ENCODE measurements at regions not wholly inside any gene's neighbourhood (a gene's known extent, or its start where the extent isn't known, plus 50 kb on each side); places are given as distances from the start of the nearest gene placed in this dataset.
A peak's percentile ranks its signal among the peaks of the same experiment; 100 is the strongest.

DNA sequence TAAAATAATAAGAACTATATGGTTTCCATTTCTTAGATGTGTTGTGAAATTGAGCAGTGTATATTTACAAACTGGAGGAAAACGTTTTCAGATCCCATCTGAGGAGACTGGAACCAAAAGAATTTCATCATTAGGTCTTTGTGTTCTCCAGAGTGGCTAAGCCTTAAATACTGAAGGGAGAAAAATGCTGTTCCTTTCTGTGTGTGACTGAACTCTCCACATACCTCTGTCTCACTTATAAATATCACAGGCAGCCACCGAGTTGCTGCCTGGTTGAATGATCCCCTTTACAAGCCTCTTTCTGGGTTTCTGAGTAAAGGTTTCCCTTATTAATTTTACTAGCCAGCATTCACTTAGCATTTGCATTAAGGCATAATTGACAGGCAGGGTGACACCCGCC lies 913.9 kb upstream of the NR2F2 start:
- DNase-seq (ENCODE audit: low spot score in 2 of 2) = no peak
- Histone ChIP-seq H3K36me3 (no peaks in the 10 kb centered on the region), H3K27ac (no peak overlapping the region), H3K9me3 (peaks cover 0 to 7% of the 10 kb centered on the region in 2 donors), H3K4me1 (no peaks in the 10 kb centered on the region), H3K4me3 (no peak overlapping the region), H3K27me3 (no peaks in the 10 kb centered on the region)
- TF ChIP-seq POLR2AphosphoS5 (IDR thresholded peaks at IDR 0.05) = no peak
- TF ChIP-seq, protein P1, sequence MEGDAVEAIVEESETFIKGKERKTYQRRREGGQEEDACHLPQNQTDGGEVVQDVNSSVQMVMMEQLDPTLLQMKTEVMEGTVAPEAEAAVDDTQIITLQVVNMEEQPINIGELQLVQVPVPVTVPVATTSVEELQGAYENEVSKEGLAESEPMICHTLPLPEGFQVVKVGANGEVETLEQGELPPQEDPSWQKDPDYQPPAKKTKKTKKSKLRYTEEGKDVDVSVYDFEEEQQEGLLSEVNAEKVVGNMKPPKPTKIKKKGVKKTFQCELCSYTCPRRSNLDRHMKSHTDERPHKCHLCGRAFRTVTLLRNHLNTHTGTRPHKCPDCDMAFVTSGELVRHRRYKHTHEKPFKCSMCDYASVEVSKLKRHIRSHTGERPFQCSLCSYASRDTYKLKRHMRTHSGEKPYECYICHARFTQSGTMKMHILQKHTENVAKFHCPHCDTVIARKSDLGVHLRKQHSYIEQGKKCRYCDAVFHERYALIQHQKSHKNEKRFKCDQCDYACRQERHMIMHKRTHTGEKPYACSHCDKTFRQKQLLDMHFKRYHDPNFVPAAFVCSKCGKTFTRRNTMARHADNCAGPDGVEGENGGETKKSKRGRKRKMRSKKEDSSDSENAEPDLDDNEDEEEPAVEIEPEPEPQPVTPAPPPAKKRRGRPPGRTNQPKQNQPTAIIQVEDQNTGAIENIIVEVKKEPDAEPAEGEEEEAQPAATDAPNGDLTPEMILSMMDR (IDR thresholded peaks at IDR 0.05) = no peak
- TF ChIP-seq POLR2A (IDR thresholded peaks at IDR 0.05) = no peak
- intact Hi-C loops (cut with DNase I; ENCODE audit: low total_unique reads) = no loop called here

DNA sequence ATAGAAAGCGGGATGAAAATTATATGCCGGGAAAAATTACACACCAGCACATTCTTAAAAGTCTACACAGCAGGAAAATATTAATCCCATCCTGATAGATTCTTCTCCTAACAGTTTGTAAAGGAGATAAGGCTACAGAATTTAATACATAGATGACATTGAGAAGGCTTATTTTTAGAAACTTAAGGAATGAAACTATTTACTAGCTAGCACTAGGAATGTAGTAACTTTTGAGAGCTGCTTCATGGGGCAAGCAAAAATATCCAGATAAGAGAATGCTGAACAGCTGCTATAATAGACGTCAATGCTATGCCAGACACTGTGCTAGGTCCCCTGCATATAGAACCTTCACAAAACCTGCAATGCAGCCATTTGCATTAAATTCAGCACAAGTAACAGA lies 912.7 kb upstream of the NR2F2 start:
- H3K4me3 ChIP-seq = no peak overlapping the region
- TF ChIP-seq POLR2AphosphoS5 (IDR thresholded peaks at IDR 0.05) = no peak
- TF ChIP-seq, protein P1 (IDR thresholded peaks at IDR 0.05) = no peak
- no peak for TF ChIP-seq POLR2A (IDR thresholded peaks at IDR 0.05)
- no peak for DNase-seq (ENCODE audit: low spot score in 2 of 2)
- no peaks in the 10 kb centered on the region for H3K27me3 ChIP-seq
- no peaks in the 10 kb centered on the region for H3K4me1 ChIP-seq
- peak overlapping the region in 1 of 2 donors; percentile 19 for H3K27ac ChIP-seq
- no peaks in the 10 kb centered on the region for H3K36me3 ChIP-seq
- intact Hi-C loops (cut with DNase I; ENCODE audit: low total_unique reads) = no loop called here
- peaks cover 0 to 7% of the 10 kb centered on the region in 2 donors for H3K9me3 ChIP-seq

DNA sequence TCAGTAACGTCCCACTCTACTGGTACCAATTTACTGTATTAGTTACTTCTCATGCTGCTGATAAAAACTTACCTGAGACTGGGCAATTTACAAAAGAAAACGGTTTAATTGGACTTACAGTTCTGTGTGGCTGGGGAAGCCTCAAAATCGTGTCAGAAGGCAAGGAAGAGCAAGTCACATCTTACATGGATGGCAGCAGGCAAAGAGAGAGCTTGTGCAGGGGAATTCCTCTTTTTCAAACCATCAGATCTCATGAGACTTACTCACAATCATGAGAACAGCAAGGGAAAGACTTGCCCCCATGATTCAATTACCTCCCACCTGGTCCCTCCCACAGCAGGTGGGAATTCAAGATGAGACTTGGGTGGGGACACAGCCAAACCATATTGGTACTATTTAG lies 908.2 kb upstream of the NR2F2 start:
- peaks cover 0 to 10% of the 10 kb centered on the region in 2 donors for H3K9me3 ChIP-seq
- no peak for DNase-seq (ENCODE audit: low spot score in 2 of 2)
- H3K4me1 ChIP-seq = no peaks in the 10 kb centered on the region
- H3K27ac ChIP-seq = no peak overlapping the region
- no peaks in the 10 kb centered on the region for H3K27me3 ChIP-seq
- intact Hi-C loops (cut with DNase I; ENCODE audit: low total_unique reads) = no loop called here
- no peak overlapping the region for H3K4me3 ChIP-seq
- no peaks in the 10 kb centered on the region for H3K36me3 ChIP-seq
- TF ChIP-seq POLR2A (IDR thresholded peaks at IDR 0.05) (no peak), POLR2AphosphoS5 (IDR thresholded peaks at IDR 0.05) (no peak)
- TF ChIP-seq, protein P1 (IDR thresholded peaks at IDR 0.05) = no peak

DNA sequence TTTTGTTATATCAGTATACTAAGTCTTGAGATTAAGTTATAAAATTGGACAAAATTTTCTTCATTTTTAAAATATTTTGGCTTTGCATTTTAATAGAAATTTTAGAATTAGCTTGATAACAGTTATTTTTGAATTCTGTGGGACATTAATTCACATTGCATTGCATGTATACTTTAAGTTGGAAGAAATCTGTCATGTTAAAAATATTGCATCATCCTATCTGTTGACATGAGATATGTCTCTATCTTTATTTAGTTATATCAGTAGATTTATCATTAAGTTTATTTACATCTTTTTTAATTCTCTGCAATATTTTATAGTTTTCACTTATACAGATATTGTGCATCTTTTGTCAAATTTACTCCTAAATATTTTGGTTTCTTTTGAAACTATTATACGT lies 904.6 kb upstream of the NR2F2 start:
- Histone ChIP-seq H3K27me3 (no peaks in the 10 kb centered on the region), H3K36me3 (no peaks in the 10 kb centered on the region), H3K27ac (no peak overlapping the region), H3K4me3 (no peak overlapping the region), H3K9me3 (peaks cover 0 to 11% of the 10 kb centered on the region in 2 donors), H3K4me1 (no peaks in the 10 kb centered on the region)
- no peak for TF ChIP-seq POLR2A (IDR thresholded peaks at IDR 0.05)
- TF ChIP-seq, protein P1 (IDR thresholded peaks at IDR 0.05) = no peak
- no peak for DNase-seq (ENCODE audit: low spot score in 2 of 2)
- intact Hi-C loops (cut with DNase I; ENCODE audit: low total_unique reads) = no loop called here

DNA sequence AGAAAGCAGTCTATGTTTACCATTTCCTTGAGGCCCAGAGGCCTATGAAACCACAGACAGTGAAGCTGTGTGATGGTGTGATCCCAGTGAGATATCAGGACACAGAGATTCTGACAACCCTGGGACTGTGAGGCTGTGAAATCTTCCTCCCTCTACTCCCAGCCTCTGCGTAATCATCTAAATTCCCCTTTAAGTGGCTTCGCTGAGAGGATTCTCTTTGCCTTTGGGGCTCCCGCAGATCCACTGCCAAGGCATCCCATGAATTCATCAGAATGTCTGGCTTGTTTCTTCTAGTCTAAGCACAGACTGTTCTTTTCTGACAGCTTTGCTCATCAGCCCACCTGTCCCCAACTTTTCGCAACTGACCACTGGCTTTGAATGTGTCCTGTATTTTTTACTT lies 901.2 kb upstream of the NR2F2 start:
- intact Hi-C loops (cut with DNase I; ENCODE audit: low total_unique reads) = no loop called here
- H3K27ac ChIP-seq = no peak overlapping the region
- no peaks in the 10 kb centered on the region for H3K27me3 ChIP-seq
- no peaks in the 10 kb centered on the region for H3K36me3 ChIP-seq
- DNase-seq (ENCODE audit: low spot score in 2 of 2) = no peak
- peaks cover 0 to 5% of the 10 kb centered on the region in 2 donors for H3K9me3 ChIP-seq
- H3K4me1 ChIP-seq = no peaks in the 10 kb centered on the region
- TF ChIP-seq, protein P1 (IDR thresholded peaks at IDR 0.05) = no peak
- TF ChIP-seq POLR2AphosphoS5 (IDR thresholded peaks at IDR 0.05) = no peak
- no peak for TF ChIP-seq POLR2A (IDR thresholded peaks at IDR 0.05)
- no peak overlapping the region for H3K4me3 ChIP-seq
